H9 (cell line): ENCODE measurements at regions not wholly inside any gene's neighbourhood (a gene's known extent, or its start where the extent isn't known, plus 50 kb on each side); places are given as distances from the start of the nearest gene placed in this dataset.

Experiments
- DNase-seq: peaks from one replicate; pipeline ENCODE4 v3.0.0-alpha.2; 2017
- H2AFZ ChIP-seq: one replicate; pipeline ENCODE4 v1.6.1; 2013; ENCODE audit warnings: mild to moderate bottlenecking, low read length, control low read depth, moderate library complexity
- H2AK5ac ChIP-seq: 2 replicates; pipeline ENCODE4 v1.6.1; 2013; ENCODE audit warnings: low read length, control low read depth, mixed read lengths; ENCODE audit not compliant: insufficient read length
- H2BK120ac ChIP-seq: one replicate; pipeline ENCODE4 v1.6.1; 2013; ENCODE audit warnings: low read depth, mild to moderate bottlenecking, low read length, control low read depth, inconsistent platforms; ENCODE audit not compliant: poor library complexity, severe bottlenecking
- H2BK12ac ChIP-seq: 2 replicates; pipeline ENCODE4 v1.6.1; 2013; ENCODE audit warnings: low read length, control low read depth, mixed read lengths, low read depth; ENCODE audit not compliant: insufficient read length
- H2BK15ac ChIP-seq: 2 replicates; pipeline ENCODE4 v1.6.1; 2013; ENCODE audit warnings: low read depth, low read length, control low read depth
- H2BK20ac ChIP-seq: one replicate; pipeline ENCODE4 v1.6.1; 2013; ENCODE audit warnings: low read depth, mild to moderate bottlenecking, low read length, control low read depth, inconsistent platforms; ENCODE audit not compliant: poor library complexity, severe bottlenecking
- H2BK5ac ChIP-seq: 2 replicates; pipeline ENCODE4 v1.6.1; 2013; ENCODE audit warnings: low read length, control low read depth, mixed read lengths; ENCODE audit not compliant: insufficient read length
- H3K14ac ChIP-seq: 2 replicates; pipeline ENCODE4 v1.6.1; 2013; ENCODE audit warnings: low read length, control low read depth; ENCODE audit not compliant: insufficient read depth
- H3K18ac ChIP-seq: 2 replicates; pipeline ENCODE4 v1.6.1; 2013; ENCODE audit warnings: low read depth, mild to moderate bottlenecking, mixed read lengths, low read length, control low read depth; ENCODE audit not compliant: insufficient read length
- H3K23ac ChIP-seq: 2 replicates; pipeline ENCODE4 v1.6.1; 2013; ENCODE audit warnings: low read length, control low read depth, mixed read lengths, low read depth; ENCODE audit not compliant: insufficient read length
- H3K23me2 ChIP-seq: 2 replicates; pipeline ENCODE4 v1.6.1; 2013; ENCODE audit warnings: low read depth, mild to moderate bottlenecking, mixed read lengths, low read length, control low read depth; ENCODE audit not compliant: insufficient read length, poor library complexity, severe bottlenecking
- H3K27ac ChIP-seq: 2 replicates; pipeline ENCODE4 v1.5.1; 2013; ENCODE audit warnings: low read length, control low read depth, mixed read lengths, low read depth; ENCODE audit not compliant: insufficient read length
- H3K27me3 ChIP-seq: 2 replicates; pipeline ENCODE4 v1.6.1; 2013; ENCODE audit warnings: low read length, control low read depth, inconsistent platforms; ENCODE audit not compliant: insufficient read depth
- H3K4ac ChIP-seq: 2 replicates; pipeline ENCODE4 v1.6.1; 2013; ENCODE audit warnings: low read depth, mild to moderate bottlenecking, control low read depth, inconsistent platforms, low read length, moderate library complexity
- H3K4me1 ChIP-seq: 2 replicates; pipeline ENCODE4 v1.6.1; 2013; ENCODE audit warnings: low read length, control low read depth, inconsistent platforms; ENCODE audit not compliant: insufficient read depth
- H3K4me2 ChIP-seq: 2 replicates; pipeline ENCODE4 v1.6.1; 2013; ENCODE audit warnings: low read length, control low read depth, mixed read lengths; ENCODE audit not compliant: insufficient read length, insufficient read depth
- H3K56ac ChIP-seq: 2 replicates; pipeline ENCODE4 v1.6.1; 2013; ENCODE audit warnings: low read depth, mild to moderate bottlenecking, mixed read lengths, low read length, control low read depth; ENCODE audit not compliant: insufficient read length
- H3K79me1 ChIP-seq: 2 replicates; pipeline ENCODE4 v1.6.1; 2013; ENCODE audit warnings: low read depth, mild to moderate bottlenecking, moderate library complexity, low read length, control low read depth, inconsistent platforms; ENCODE audit not compliant: insufficient read depth, poor library complexity, severe bottlenecking
- H3K79me2 ChIP-seq: 2 replicates; pipeline ENCODE4 v1.6.1; 2013; ENCODE audit warnings: low read length, control low read depth, inconsistent platforms; ENCODE audit not compliant: insufficient read depth
- H3K9ac ChIP-seq: 2 replicates; pipeline ENCODE4 v1.6.1; 2013; ENCODE audit warnings: low read length, control low read depth, mixed read lengths; ENCODE audit not compliant: insufficient read length; ENCODE audit errors: extremely low read depth
- H3K9me3 ChIP-seq: one replicate; pipeline ENCODE4 v1.6.1; 2013; ENCODE audit warnings: low read depth, low read length, inconsistent platforms; ENCODE audit not compliant: control insufficient read depth
- H3T11ph ChIP-seq: one replicate; pipeline ENCODE4 v1.6.1; 2013; ENCODE audit warnings: mild to moderate bottlenecking, low read length, control low read depth, inconsistent platforms
- H4K20me1 ChIP-seq: one replicate; pipeline ENCODE4 v1.6.1; 2013; ENCODE audit not compliant: control insufficient read depth, insufficient read length, insufficient read depth
- H4K5ac ChIP-seq: 2 replicates; pipeline ENCODE4 v1.6.1; 2013; ENCODE audit warnings: low read depth, mild to moderate bottlenecking, mixed read lengths, low read length, control low read depth; ENCODE audit not compliant: insufficient read length
- H4K8ac ChIP-seq: replicated peaks from 2 replicates; pipeline ENCODE4 v1.6.1; 2013; ENCODE audit warnings: low read length, control low read depth, mixed read lengths, low read depth; ENCODE audit not compliant: insufficient read length
- H4K91ac ChIP-seq: 2 replicates; pipeline ENCODE4 v1.6.1; 2013; ENCODE audit warnings: low read depth, mild to moderate bottlenecking, moderate library complexity, mixed read lengths, low read length, control low read depth; ENCODE audit not compliant: insufficient read length
- H3K27ac Mint-ChIP-seq, 3 experiments: 2 replicates in 2 of 3; 3 replicates in 1 of 3; pipeline ENCODE4 v1.8.0; 2020 to 2021; ENCODE audit warnings: mixed read lengths in 3 of 3, mild to moderate bottlenecking in 1 of 3, moderate library complexity in 1 of 3
- H3K27me3 Mint-ChIP-seq: 2 replicates; pipeline ENCODE4 v1.8.0; 2021; ENCODE audit warnings: low read depth, mild to moderate bottlenecking, moderate library complexity, mixed read lengths
- H3K36me3 Mint-ChIP-seq, 3 experiments: 2 replicates in 2 of 3; 3 replicates in 1 of 3; pipeline ENCODE4 v1.8.0; 2020 to 2021; ENCODE audit warnings: low read depth in 3 of 3, mixed read lengths in 3 of 3; ENCODE audit not compliant: insufficient read depth in 1 of 3
- H3K4me1 Mint-ChIP-seq, 2 experiments: 2 replicates each; pipeline ENCODE4 v1.8.0; 2020; ENCODE audit warnings: mixed read lengths in 2 of 2
- H3K4me3 Mint-ChIP-seq, 2 experiments: 2 replicates in 1 of 2; 3 replicates in 1 of 2; pipeline ENCODE4 v1.8.0; 2020 to 2021; ENCODE audit warnings: mild to moderate bottlenecking in 2 of 2, mixed read lengths in 2 of 2, moderate library complexity in 1 of 2
- H3K9me3 Mint-ChIP-seq, 2 experiments: 2 replicates in 1 of 2; 3 replicates in 1 of 2; pipeline ENCODE4 v1.8.0; 2020; ENCODE audit warnings: mild to moderate bottlenecking in 2 of 2, mixed read lengths in 2 of 2, moderate library complexity in 1 of 2
- WGBS: extraction: QIAGEN DNeasy Blood & Tissue Kit; methylation state at CpG from one replicate; pipeline ENCODE4 v1.1.7; 2013; ENCODE audit warnings: missing lambda C conversion rate, low lambda C conversion rate, mixed read lengths; ENCODE audit not compliant: insufficient read length; ENCODE audit errors: extremely low coverage; 5-methylcytosine and 5-hydroxymethylcytosine counted together
- TF ChIP-seq, protein P1 (sequence below): fragments of 200-600 bp; sonication (generic); conservative IDR thresholded peaks from 3 replicates; pipeline ENCODE4 v1.8.0; 2021; ENCODE audit warnings: antibody characterized with exemption, mild to moderate bottlenecking

- H3K4me1 Mint-ChIP-seq: no peaks in the 10 kb centered on the region
Measured at GRCh38 chr2:62578803-62579640, 73.0 kb upstream of the TMEM17 start.

More at GRCh38 chr2:62578803-62579640, 73.0 kb upstream of the TMEM17 start:
- Histone ChIP-seq H3K23me2 (no peaks in the 10 kb centered on the region), H4K8ac (no peak overlapping the region), H2AFZ (no peak overlapping the region), H2BK12ac (no peak overlapping the region), H4K5ac (no peak overlapping the region), H3K4ac (no peak overlapping the region), H2BK5ac (no peak overlapping the region), H2BK120ac (no peak overlapping the region), H3K27ac (no peak overlapping the region), H3T11ph (no peak overlapping the region), H4K91ac (no peak overlapping the region), H2BK15ac (no peak overlapping the region), H3K4me1 (no peaks in the 10 kb centered on the region), H2AK5ac (no peak overlapping the region), H3K9ac (no peak overlapping the region), H3K14ac (no peak overlapping the region), H3K9me3 (no peaks in the 10 kb centered on the region), H3K79me1 (no peaks in the 10 kb centered on the region), H3K18ac (no peak overlapping the region), H3K27me3 (no peaks in the 10 kb centered on the region), H3K4me2 (no peak overlapping the region), H4K20me1 (no peaks in the 10 kb centered on the region), H3K79me2 (no peaks in the 10 kb centered on the region), H3K23ac (no peak overlapping the region), H3K56ac (no peak overlapping the region), H2BK20ac (no peak overlapping the region)
- Mint-ChIP-seq H3K9me3 (no peaks in the 10 kb centered on the region; a peak in 2 of 5 replicates), H3K36me3 (no peaks in the 10 kb centered on the region), H3K4me3 (no peak overlapping the region), H3K27me3 (no peaks in the 10 kb centered on the region), H3K27ac (no peak overlapping the region)
- WGBS: no CpG with 5 or more reads among the region's 7 CpGs
- no peak for DNase-seq
- TF ChIP-seq, protein P1, sequence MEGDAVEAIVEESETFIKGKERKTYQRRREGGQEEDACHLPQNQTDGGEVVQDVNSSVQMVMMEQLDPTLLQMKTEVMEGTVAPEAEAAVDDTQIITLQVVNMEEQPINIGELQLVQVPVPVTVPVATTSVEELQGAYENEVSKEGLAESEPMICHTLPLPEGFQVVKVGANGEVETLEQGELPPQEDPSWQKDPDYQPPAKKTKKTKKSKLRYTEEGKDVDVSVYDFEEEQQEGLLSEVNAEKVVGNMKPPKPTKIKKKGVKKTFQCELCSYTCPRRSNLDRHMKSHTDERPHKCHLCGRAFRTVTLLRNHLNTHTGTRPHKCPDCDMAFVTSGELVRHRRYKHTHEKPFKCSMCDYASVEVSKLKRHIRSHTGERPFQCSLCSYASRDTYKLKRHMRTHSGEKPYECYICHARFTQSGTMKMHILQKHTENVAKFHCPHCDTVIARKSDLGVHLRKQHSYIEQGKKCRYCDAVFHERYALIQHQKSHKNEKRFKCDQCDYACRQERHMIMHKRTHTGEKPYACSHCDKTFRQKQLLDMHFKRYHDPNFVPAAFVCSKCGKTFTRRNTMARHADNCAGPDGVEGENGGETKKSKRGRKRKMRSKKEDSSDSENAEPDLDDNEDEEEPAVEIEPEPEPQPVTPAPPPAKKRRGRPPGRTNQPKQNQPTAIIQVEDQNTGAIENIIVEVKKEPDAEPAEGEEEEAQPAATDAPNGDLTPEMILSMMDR: no peak
